GM23338 (cell line): ENCODE measurements at regions not wholly inside any gene's neighbourhood (a gene's known extent, or its start where the extent isn't known, plus 50 kb on each side); places are given as distances from the start of the nearest gene placed in this dataset.

Source experiments
- ATAC-seq: fragments of 200-7000 bp; cut with Tn5 transposase; 3 replicates; pipeline ENCODE4 v1.9.1; 2020
- DNase-seq: peaks from one replicate; pipeline ENCODE4 v3.0.0-alpha.2; 2015; ENCODE audit warnings: low spot score
- H2AFZ ChIP-seq: fragments of 200-600 bp; sonication (generic); 2 replicates; pipeline ENCODE4 v1.8.0; 2016; ENCODE audit warnings: antibody characterized with exemption, mild to moderate bottlenecking, moderate library complexity
- H3F3A ChIP-seq: fragments of 200-600 bp; sonication (generic); replicated peaks from 2 replicates; pipeline ENCODE4 v1.8.0; 2017; ENCODE audit warnings: antibody characterized with exemption, mixed run types, low read depth
- H3K27ac ChIP-seq: fragments of 200-600 bp; sonication (generic); 2 replicates; pipeline ENCODE4 v1.6.1; 2016; ENCODE audit warnings: low read depth
- H3K27me3 ChIP-seq: fragments of 200-600 bp; sonication (generic); 2 replicates; pipeline ENCODE4 v1.8.0; 2016; ENCODE audit warnings: mild to moderate bottlenecking, mixed run types, moderate library complexity; ENCODE audit not compliant: insufficient read depth
- H3K36me3 ChIP-seq: fragments of 200-600 bp; sonication (generic); 2 replicates; pipeline ENCODE4 v1.8.0; 2016; ENCODE audit warnings: mild to moderate bottlenecking; ENCODE audit not compliant: insufficient read depth
- H3K4me1 ChIP-seq: fragments of 200-600 bp; sonication (generic); 2 replicates; pipeline ENCODE4 v1.8.0; 2016; ENCODE audit warnings: mild to moderate bottlenecking, moderate library complexity; ENCODE audit not compliant: insufficient read depth
- H3K4me2 ChIP-seq: fragments of 200-600 bp; sonication (generic); 2 replicates; pipeline ENCODE4 v1.7.1; 2017; ENCODE audit warnings: mixed run types
- H3K4me3 ChIP-seq: fragments of 200-600 bp; sonication (generic); 2 replicates; pipeline ENCODE4 v1.6.1; 2016; ENCODE audit warnings: mixed run types
- H3K79me2 ChIP-seq: fragments of 200-600 bp; sonication (generic); replicated peaks from 2 replicates; pipeline ENCODE4 v1.8.0; 2017; ENCODE audit warnings: mild to moderate bottlenecking; ENCODE audit not compliant: insufficient read depth
- H3K9me2 ChIP-seq: fragments of 200-600 bp; sonication (generic); 2 replicates; pipeline ENCODE4 v1.8.0; 2017; ENCODE audit not compliant: insufficient read depth
- H4K20me1 ChIP-seq: fragments of 200-600 bp; sonication (generic); replicated peaks from 2 replicates; pipeline ENCODE4 v1.8.0; 2017; ENCODE audit warnings: mild to moderate bottlenecking; ENCODE audit not compliant: insufficient read depth
- H3K27ac Mint-ChIP-seq: 2 replicates; pipeline ENCODE4 v1.8.0; 2020; ENCODE audit warnings: inconsistent platforms, mild to moderate bottlenecking, moderate library complexity, mixed read lengths
- H3K27me3 Mint-ChIP-seq: 3 replicates; pipeline ENCODE4 v1.8.0; 2022; ENCODE audit warnings: low read depth, mild to moderate bottlenecking, moderate library complexity, mixed read lengths, inconsistent platforms; ENCODE audit not compliant: insufficient read depth, poor library complexity
- H3K36me3 Mint-ChIP-seq: 3 replicates; pipeline ENCODE4 v1.8.0; 2021; ENCODE audit warnings: low read depth, mild to moderate bottlenecking, inconsistent platforms, moderate library complexity, mixed read lengths
- H3K4me1 Mint-ChIP-seq: 3 replicates; pipeline ENCODE4 v1.8.0; 2020; ENCODE audit warnings: mild to moderate bottlenecking, inconsistent platforms, mixed read lengths
- H3K4me3 Mint-ChIP-seq: 3 replicates; pipeline ENCODE4 v1.8.0; 2021; ENCODE audit warnings: moderate library complexity, mild to moderate bottlenecking, inconsistent platforms, mixed read lengths
- H3K9me3 Mint-ChIP-seq: 3 replicates; pipeline ENCODE4 v1.8.0; 2020; ENCODE audit warnings: moderate library complexity, mild to moderate bottlenecking, inconsistent platforms, mixed read lengths
- EZH2phosphoT487 ChIP-seq: fragments of 200-600 bp; sonication (generic); IDR thresholded peaks from one replicate; pipeline ENCODE4 v1.8.1; 2018; ENCODE audit warnings: antibody characterized with exemption; ENCODE audit not compliant: unreplicated experiment
- STAT1 ChIP-seq: IDR thresholded peaks from one replicate; pipeline ENCODE4 v1.6.1; 2016; ENCODE audit warnings: antibody characterized with exemption; ENCODE audit not compliant: unreplicated experiment
- TF ChIP-seq, protein P1 (sequence below): IDR thresholded peaks from one replicate; pipeline ENCODE4 v1.6.1; 2018; ENCODE audit warnings: antibody characterized with exemption; ENCODE audit not compliant: unreplicated experiment
- TF ChIP-seq, protein P2 (sequence below), 2 experiments: fragments of 200-600 bp in 1 of 2; sonication (generic) in 1 of 2; conservative IDR thresholded peaks; 2 replicates each; pipeline versions ENCODE4 v1.5.1 to v1.6.1; 2016 to 2017; ENCODE audit warnings: antibody characterized with exemption in 2 of 2, low read depth in 2 of 2, mild to moderate bottlenecking in 2 of 2, moderate library complexity in 1 of 2

GRCh38 chr2:529852-530251, 147.4 kb downstream of the TMEM18 start (continued):
- TF ChIP-seq, protein P1, sequence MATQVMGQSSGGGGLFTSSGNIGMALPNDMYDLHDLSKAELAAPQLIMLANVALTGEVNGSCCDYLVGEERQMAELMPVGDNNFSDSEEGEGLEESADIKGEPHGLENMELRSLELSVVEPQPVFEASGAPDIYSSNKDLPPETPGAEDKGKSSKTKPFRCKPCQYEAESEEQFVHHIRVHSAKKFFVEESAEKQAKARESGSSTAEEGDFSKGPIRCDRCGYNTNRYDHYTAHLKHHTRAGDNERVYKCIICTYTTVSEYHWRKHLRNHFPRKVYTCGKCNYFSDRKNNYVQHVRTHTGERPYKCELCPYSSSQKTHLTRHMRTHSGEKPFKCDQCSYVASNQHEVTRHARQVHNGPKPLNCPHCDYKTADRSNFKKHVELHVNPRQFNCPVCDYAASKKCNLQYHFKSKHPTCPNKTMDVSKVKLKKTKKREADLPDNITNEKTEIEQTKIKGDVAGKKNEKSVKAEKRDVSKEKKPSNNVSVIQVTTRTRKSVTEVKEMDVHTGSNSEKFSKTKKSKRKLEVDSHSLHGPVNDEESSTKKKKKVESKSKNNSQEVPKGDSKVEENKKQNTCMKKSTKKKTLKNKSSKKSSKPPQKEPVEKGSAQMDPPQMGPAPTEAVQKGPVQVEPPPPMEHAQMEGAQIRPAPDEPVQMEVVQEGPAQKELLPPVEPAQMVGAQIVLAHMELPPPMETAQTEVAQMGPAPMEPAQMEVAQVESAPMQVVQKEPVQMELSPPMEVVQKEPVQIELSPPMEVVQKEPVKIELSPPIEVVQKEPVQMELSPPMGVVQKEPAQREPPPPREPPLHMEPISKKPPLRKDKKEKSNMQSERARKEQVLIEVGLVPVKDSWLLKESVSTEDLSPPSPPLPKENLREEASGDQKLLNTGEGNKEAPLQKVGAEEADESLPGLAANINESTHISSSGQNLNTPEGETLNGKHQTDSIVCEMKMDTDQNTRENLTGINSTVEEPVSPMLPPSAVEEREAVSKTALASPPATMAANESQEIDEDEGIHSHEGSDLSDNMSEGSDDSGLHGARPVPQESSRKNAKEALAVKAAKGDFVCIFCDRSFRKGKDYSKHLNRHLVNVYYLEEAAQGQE, result no peak
- no peak for TF ChIP-seq STAT1

DNA sequence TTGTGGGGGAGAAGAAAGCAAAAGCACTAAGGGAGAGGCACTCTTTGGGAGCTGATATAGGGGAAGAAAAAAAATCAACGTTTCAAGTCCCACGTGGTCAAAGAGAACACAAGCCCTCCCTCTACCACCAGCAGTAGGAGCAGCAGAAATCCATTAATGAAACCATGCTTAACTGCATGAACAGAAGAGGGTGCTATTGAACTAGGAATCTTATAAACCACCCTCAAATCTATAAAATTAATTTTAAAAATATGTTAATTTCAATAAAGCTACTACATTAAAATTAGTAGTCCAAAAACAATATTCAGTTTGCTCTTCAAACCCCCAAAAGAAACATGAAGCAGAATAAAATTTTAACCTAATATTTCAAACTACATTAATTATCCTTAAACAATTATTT, 147.8 kb downstream of the TMEM18 start:
- ATAC-seq, result peak; percentile 77
- H2AFZ ChIP-seq, result peak overlapping the region; percentile 74; the same call in 1 of the 2 replicates
- peaks cover 3% of the 10 kb centered on the region; the same call in 1 of the 3 replicates for H3K4me1 Mint-ChIP-seq
- H3K79me2 ChIP-seq, result no peaks in the 10 kb centered on the region
- H3K27me3 Mint-ChIP-seq, result peaks cover 2% of the 10 kb centered on the region
- DNase-seq, result peak; percentile 68
- H3K27ac Mint-ChIP-seq, result no peak overlapping the region
- H3K36me3 Mint-ChIP-seq, result no peaks in the 10 kb centered on the region
- H3K4me2 ChIP-seq, result no peak overlapping the region
- H3K9me3 Mint-ChIP-seq, result peaks cover 6% of the 10 kb centered on the region; the same call in 2 of the 3 replicates
- no peaks in the 10 kb centered on the region for H3K36me3 ChIP-seq
- no peaks in the 10 kb centered on the region for H3K27me3 ChIP-seq
- H3K9me2 ChIP-seq, result no peaks in the 10 kb centered on the region
- H4K20me1 ChIP-seq, result no peaks in the 10 kb centered on the region
- no peak overlapping the region for H3K4me3 Mint-ChIP-seq
- no peaks in the 10 kb centered on the region for H3F3A ChIP-seq
- H3K4me1 ChIP-seq, result no peaks in the 10 kb centered on the region
- H3K4me3 ChIP-seq, result no peak overlapping the region
- no peak overlapping the region for H3K27ac ChIP-seq
- TF ChIP-seq, protein P2, sequence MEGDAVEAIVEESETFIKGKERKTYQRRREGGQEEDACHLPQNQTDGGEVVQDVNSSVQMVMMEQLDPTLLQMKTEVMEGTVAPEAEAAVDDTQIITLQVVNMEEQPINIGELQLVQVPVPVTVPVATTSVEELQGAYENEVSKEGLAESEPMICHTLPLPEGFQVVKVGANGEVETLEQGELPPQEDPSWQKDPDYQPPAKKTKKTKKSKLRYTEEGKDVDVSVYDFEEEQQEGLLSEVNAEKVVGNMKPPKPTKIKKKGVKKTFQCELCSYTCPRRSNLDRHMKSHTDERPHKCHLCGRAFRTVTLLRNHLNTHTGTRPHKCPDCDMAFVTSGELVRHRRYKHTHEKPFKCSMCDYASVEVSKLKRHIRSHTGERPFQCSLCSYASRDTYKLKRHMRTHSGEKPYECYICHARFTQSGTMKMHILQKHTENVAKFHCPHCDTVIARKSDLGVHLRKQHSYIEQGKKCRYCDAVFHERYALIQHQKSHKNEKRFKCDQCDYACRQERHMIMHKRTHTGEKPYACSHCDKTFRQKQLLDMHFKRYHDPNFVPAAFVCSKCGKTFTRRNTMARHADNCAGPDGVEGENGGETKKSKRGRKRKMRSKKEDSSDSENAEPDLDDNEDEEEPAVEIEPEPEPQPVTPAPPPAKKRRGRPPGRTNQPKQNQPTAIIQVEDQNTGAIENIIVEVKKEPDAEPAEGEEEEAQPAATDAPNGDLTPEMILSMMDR (conservative IDR thresholded peaks at IDR 0.05; ENCODE audit: low read depth in 2 of 2), result peak; percentile 63 to 74
- TF ChIP-seq EZH2phosphoT487, result no peak

DNA sequence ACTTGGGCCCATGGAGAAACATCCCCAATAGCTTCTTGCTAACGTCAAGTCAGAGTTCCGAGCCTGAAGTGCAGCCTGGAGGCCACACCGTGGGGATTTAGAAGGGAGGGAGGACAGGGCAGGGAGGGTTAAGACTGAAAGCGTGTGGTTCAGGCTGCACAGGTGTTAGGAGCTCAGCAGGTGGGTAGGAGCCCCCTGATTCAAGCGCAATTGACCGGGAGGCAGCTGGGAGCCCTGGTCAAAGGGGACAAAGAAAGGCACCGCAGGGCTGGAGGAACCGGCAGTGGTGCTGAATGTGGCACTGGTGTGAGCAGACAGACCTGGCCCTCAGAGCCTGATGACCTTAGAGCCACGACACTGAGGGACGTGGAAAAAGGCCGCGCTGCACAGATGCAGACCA, 149.6 kb downstream of the TMEM18 start:
- peak; percentile 93 for ATAC-seq
- no peak overlapping the region for H3K4me3 Mint-ChIP-seq
- TF ChIP-seq, protein P1, result no peak
- no peak for TF ChIP-seq EZH2phosphoT487

More for the DNA sequence above, 149.6 kb downstream of the TMEM18 start:
- Histone ChIP-seq H3K4me2 (no peak overlapping the region), H3K36me3 (no peaks in the 10 kb centered on the region), H3K9me2 (0 out of 2 replicates have a peak, but pooled peaks cover 5% of the 10 kb centered on the region), H3K4me3 (no peak overlapping the region), H3K79me2 (no peaks in the 10 kb centered on the region), H3F3A (no peaks in the 10 kb centered on the region), H3K27me3 (no peaks in the 10 kb centered on the region), H3K27ac (no peak overlapping the region), H4K20me1 (no peaks in the 10 kb centered on the region), H2AFZ (peak overlapping the region; percentile 72), H3K4me1 (no peaks in the 10 kb centered on the region)
- Mint-ChIP-seq H3K4me1 (peaks cover 3% of the 10 kb centered on the region; the same call in 1 of the 3 replicates), H3K27me3 (peaks cover 3% of the 10 kb centered on the region), H3K36me3 (no peaks in the 10 kb centered on the region), H3K9me3 (peaks cover 6% of the 10 kb centered on the region; the same call in 2 of the 3 replicates), H3K27ac (no peak overlapping the region)
- DNase-seq, result peak; percentile 28
